Urinary bladder (tissue), 3 donors: ENCODE measurements at regions not wholly inside any gene's neighbourhood (a gene's known extent, or its start where the extent isn't known, plus 50 kb on each side); places are given as distances from the start of the nearest gene placed in this dataset.

ENCODE experiments used
- DNase-seq: peaks from one replicate; pipeline ENCODE4 v3.0.0-alpha.2; 2015; ENCODE audit errors: extremely low spot score
- H3K27ac ChIP-seq: one replicate; pipeline ENCODE4 v1.5.1; 2013; ENCODE audit warnings: low read depth, mild to moderate bottlenecking, moderate library complexity
- H3K36me3 ChIP-seq: one replicate; pipeline ENCODE4 v1.6.1; 2013; ENCODE audit warnings: mild to moderate bottlenecking, moderate library complexity; ENCODE audit not compliant: insufficient read depth
- H3K4me1 ChIP-seq: one replicate; pipeline ENCODE4 v1.6.1; 2013; ENCODE audit warnings: mild to moderate bottlenecking, moderate library complexity; ENCODE audit not compliant: insufficient read depth
- H3K4me3 ChIP-seq: one replicate; pipeline ENCODE4 v1.5.1; 2013; ENCODE audit warnings: low read depth, low read length
- WGBS: extraction: QIAGEN DNeasy Blood & Tissue Kit; methylation state at CpG from one replicate; pipeline ENCODE4 v1.1.7; 2013; 5-methylcytosine and 5-hydroxymethylcytosine counted together
- donor health status: healthy with polysubstance abuse.
- donor health status: healthy.

- Histone ChIP-seq H3K4me3 (no peak overlapping the region), H3K36me3 (no peaks in the 10 kb centered on the region), H3K4me1 (no peaks in the 10 kb centered on the region), H3K27ac (no peak overlapping the region)
- 58% methylated on average over 3 of the region's 3 CpGs for WGBS
- no peak for DNase-seq
Measured at GRCh38 chr2:53463806-53464726, 303.5 kb upstream of the CHAC2 start.

GRCh38 chr2:53460937-53461336 is 306.7 kb upstream of the CHAC2 start:
- no peak for DNase-seq
- H3K36me3 ChIP-seq = no peaks in the 10 kb centered on the region
- H3K27ac ChIP-seq = no peak overlapping the region
- 85% methylated on average over 6 of the region's 6 CpGs for WGBS
- no peaks in the 10 kb centered on the region for H3K4me1 ChIP-seq
- H3K4me3 ChIP-seq = no peak overlapping the region

GRCh38 chr2:53460347-53460746 is 307.3 kb upstream of the CHAC2 start:
- 39% methylated on average over 1 of the region's 1 CpG for WGBS
- no peaks in the 10 kb centered on the region for H3K4me1 ChIP-seq
- H3K36me3 ChIP-seq = no peaks in the 10 kb centered on the region
- H3K4me3 ChIP-seq = no peak overlapping the region
- no peak overlapping the region for H3K27ac ChIP-seq
- DNase-seq = no peak

- Histone ChIP-seq H3K4me3 (no peak overlapping the region), H3K36me3 (no peaks in the 10 kb centered on the region), H3K27ac (no peak overlapping the region), H3K4me1 (no peaks in the 10 kb centered on the region)
- no peak for DNase-seq
- WGBS = 83% methylated on average over 6 of the region's 6 CpGs
Measured at GRCh38 chr2:53455094-53455493, 312.5 kb upstream of the CHAC2 start.

- Histone ChIP-seq H3K4me3 (no peak overlapping the region), H3K36me3 (no peaks in the 10 kb centered on the region), H3K4me1 (no peaks in the 10 kb centered on the region), H3K27ac (no peak overlapping the region)
- 36% methylated on average over 8 of the region's 8 CpGs for WGBS
- DNase-seq = no peak
Measured at GRCh38 chr2:53452957-53453748, 314.5 kb upstream of the CHAC2 start.

- Histone ChIP-seq H3K36me3 (no peaks in the 10 kb centered on the region), H3K4me3 (no peak overlapping the region), H3K4me1 (no peaks in the 10 kb centered on the region), H3K27ac (no peak overlapping the region)
- no peak for DNase-seq
- 41% methylated on average over 1 of the region's 1 CpG for WGBS
Measured at GRCh38 chr2:53452400-53452799, 315.2 kb upstream of the CHAC2 start.

- Histone ChIP-seq H3K4me1 (no peaks in the 10 kb centered on the region), H3K36me3 (no peaks in the 10 kb centered on the region), H3K27ac (no peak overlapping the region), H3K4me3 (no peak overlapping the region)
- no peak for DNase-seq
- WGBS = 68% methylated on average over 4 of the region's 4 CpGs
Measured at GRCh38 chr2:53450923-53451322, 316.7 kb upstream of the CHAC2 start.

GRCh38 chr2:53448591-53448990 is 319.0 kb upstream of the CHAC2 start:
- Histone ChIP-seq H3K27ac (no peak overlapping the region), H3K4me1 (no peaks in the 10 kb centered on the region), H3K4me3 (no peak overlapping the region), H3K36me3 (no peaks in the 10 kb centered on the region)
- no peak for DNase-seq
- 63% methylated on average over 1 of the region's 1 CpG for WGBS

- H3K27ac ChIP-seq = no peak overlapping the region
- H3K36me3 ChIP-seq = no peaks in the 10 kb centered on the region
- no peak for DNase-seq
- WGBS = 93% methylated on average over 5 of the region's 5 CpGs
- H3K4me1 ChIP-seq = no peaks in the 10 kb centered on the region
- no peak overlapping the region for H3K4me3 ChIP-seq
Measured at GRCh38 chr2:53448086-53448485, 319.5 kb upstream of the CHAC2 start.

GRCh38 chr2:53445383-53446070 is 322.1 kb upstream of the CHAC2 start:
- Histone ChIP-seq H3K27ac (no peak overlapping the region), H3K36me3 (no peaks in the 10 kb centered on the region), H3K4me3 (no peak overlapping the region), H3K4me1 (no peaks in the 10 kb centered on the region)
- 63% methylated on average over 7 of the region's 7 CpGs for WGBS
- no peak for DNase-seq

- Histone ChIP-seq H3K36me3 (no peaks in the 10 kb centered on the region), H3K4me1 (no peaks in the 10 kb centered on the region), H3K4me3 (no peak overlapping the region), H3K27ac (no peak overlapping the region)
- WGBS = 69% methylated on average over 4 of the region's 4 CpGs
- DNase-seq = no peak
Measured at GRCh38 chr2:53442783-53443182, 324.8 kb upstream of the CHAC2 start.

- H3K4me1 ChIP-seq = no peaks in the 10 kb centered on the region
- no peak overlapping the region for H3K27ac ChIP-seq
- DNase-seq = no peak
- H3K4me3 ChIP-seq = no peak overlapping the region
- H3K36me3 ChIP-seq = no peaks in the 10 kb centered on the region
Measured at GRCh38 chr2:53442093-53442492, 325.5 kb upstream of the CHAC2 start.

GRCh38 chr2:53438692-53439091 is 328.9 kb upstream of the CHAC2 start:
- no peaks in the 10 kb centered on the region for H3K36me3 ChIP-seq
- no peak overlapping the region for H3K27ac ChIP-seq
- H3K4me3 ChIP-seq = no peak overlapping the region
- H3K4me1 ChIP-seq = no peaks in the 10 kb centered on the region
- DNase-seq = no peak
- WGBS = 86% methylated on average over 1 of the region's 1 CpG
